Neural crest cell (in vitro differentiated cells): ENCODE measurements at regions not wholly inside any gene's neighbourhood (a gene's known extent, or its start where the extent isn't known, plus 50 kb on each side); places are given as distances from the start of the nearest gene placed in this dataset.

Experiments used
- DNase-seq: peaks from one replicate; pipeline ENCODE4 v3.0.0; 2021; ENCODE audit warnings: low read depth, mixed read lengths, low spot score
- H3K27ac Mint-ChIP-seq: one replicate; pipeline ENCODE4 v1.8.0; 2021; ENCODE audit warnings: mild to moderate bottlenecking, mixed read lengths; ENCODE audit not compliant: unreplicated experiment
- H3K27me3 Mint-ChIP-seq: 2 replicates; pipeline ENCODE4 v1.8.0; 2021; ENCODE audit warnings: low read depth, mild to moderate bottlenecking, mixed read lengths
- H3K36me3 Mint-ChIP-seq: 2 replicates; pipeline ENCODE4 v1.8.0; 2021; ENCODE audit warnings: low read depth, mild to moderate bottlenecking, mixed read lengths
- H3K4me1 Mint-ChIP-seq: 2 replicates; pipeline ENCODE4 v1.8.0; 2021; ENCODE audit warnings: mixed read lengths
- H3K4me3 Mint-ChIP-seq: one replicate; pipeline ENCODE4 v1.8.0; 2021; ENCODE audit warnings: mild to moderate bottlenecking, mixed read lengths
- H3K9me3 Mint-ChIP-seq: 2 replicates; pipeline ENCODE4 v1.8.0; 2021; ENCODE audit warnings: mixed read lengths
- CTCF ChIP-seq: fragments of 200-600 bp; sonication (generic); conservative IDR thresholded peaks from 2 replicates; pipeline ENCODE4 v1.5.0; 2021; ENCODE audit warnings: antibody characterized with exemption, mild to moderate bottlenecking

DNA sequence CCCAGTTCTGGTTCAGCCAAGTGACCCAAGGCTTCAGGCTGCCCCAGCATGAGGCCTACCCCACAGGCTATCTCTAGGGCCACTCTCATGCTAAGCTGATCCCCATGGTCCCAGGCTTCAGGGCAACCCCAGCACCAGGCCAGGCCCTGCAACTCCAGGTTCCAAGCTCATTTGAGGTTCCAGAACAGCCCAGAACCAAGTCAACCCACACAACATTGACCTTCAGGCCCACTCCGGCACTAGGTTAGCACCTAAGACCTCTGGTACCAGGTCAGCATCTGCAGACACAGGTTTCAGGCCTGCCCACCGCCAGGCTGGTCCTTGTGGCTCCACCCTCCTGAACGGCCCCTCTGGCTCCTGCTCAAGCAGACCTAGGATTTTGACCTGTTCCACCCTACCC, 421.2 kb downstream of the CDH11 start:
- no peak for DNase-seq
- no peak overlapping the region for H3K27ac Mint-ChIP-seq
- H3K4me1 Mint-ChIP-seq: peaks cover 3% of the 10 kb centered on the region
- H3K36me3 Mint-ChIP-seq: no peaks in the 10 kb centered on the region
- no peak for TF ChIP-seq CTCF
- peaks cover 2% of the 10 kb centered on the region for H3K9me3 Mint-ChIP-seq
- H3K27me3 Mint-ChIP-seq: no peaks in the 10 kb centered on the region
- H3K4me3 Mint-ChIP-seq: no peak overlapping the region

- H3K36me3 Mint-ChIP-seq: no peaks in the 10 kb centered on the region
- H3K27ac Mint-ChIP-seq: no peak overlapping the region
- no peaks in the 10 kb centered on the region for H3K27me3 Mint-ChIP-seq
- no peak for TF ChIP-seq CTCF
- H3K4me3 Mint-ChIP-seq: no peak overlapping the region
- no peak for DNase-seq
- peaks cover 2% of the 10 kb centered on the region for H3K9me3 Mint-ChIP-seq
- H3K4me1 Mint-ChIP-seq: peaks cover 3% of the 10 kb centered on the region
Observed at GRCh38 chr16:64696866-64697265, 425.0 kb downstream of the CDH11 start.

DNA sequence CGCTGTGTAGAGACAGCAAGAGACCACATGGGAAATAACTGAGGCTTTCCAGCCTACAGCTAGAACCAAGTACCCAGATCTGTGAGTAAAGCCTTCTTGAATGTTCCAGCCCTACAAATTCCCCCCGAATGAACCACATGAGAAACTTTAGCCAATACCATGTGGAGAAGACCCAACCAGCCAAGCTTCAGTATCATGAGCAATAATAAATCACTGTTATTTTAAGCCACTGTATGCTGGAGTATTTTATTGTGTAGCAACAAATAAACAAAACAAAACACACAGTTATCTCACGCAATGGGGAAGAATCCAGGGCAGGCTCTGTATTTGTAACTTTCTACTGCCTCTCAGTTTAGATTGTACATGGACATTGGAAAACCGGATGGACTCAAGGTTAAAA, 426.2 kb downstream of the CDH11 start:
- Mint-ChIP-seq H3K27ac (no peak overlapping the region), H3K36me3 (no peaks in the 10 kb centered on the region), H3K4me3 (no peak overlapping the region), H3K4me1 (peaks cover 3% of the 10 kb centered on the region), H3K9me3 (peaks cover 2% of the 10 kb centered on the region), H3K27me3 (no peaks in the 10 kb centered on the region)
- no peak for TF ChIP-seq CTCF
- DNase-seq: no peak

GRCh38 chr16:64693946-64694345, 427.9 kb downstream of the CDH11 start:
- Mint-ChIP-seq H3K27ac (no peak overlapping the region), H3K9me3 (peaks cover 2% of the 10 kb centered on the region), H3K4me3 (no peak overlapping the region), H3K4me1 (peaks cover 3% of the 10 kb centered on the region), H3K36me3 (no peaks in the 10 kb centered on the region), H3K27me3 (no peaks in the 10 kb centered on the region)
- DNase-seq: no peak
- TF ChIP-seq CTCF: no peak

DNA sequence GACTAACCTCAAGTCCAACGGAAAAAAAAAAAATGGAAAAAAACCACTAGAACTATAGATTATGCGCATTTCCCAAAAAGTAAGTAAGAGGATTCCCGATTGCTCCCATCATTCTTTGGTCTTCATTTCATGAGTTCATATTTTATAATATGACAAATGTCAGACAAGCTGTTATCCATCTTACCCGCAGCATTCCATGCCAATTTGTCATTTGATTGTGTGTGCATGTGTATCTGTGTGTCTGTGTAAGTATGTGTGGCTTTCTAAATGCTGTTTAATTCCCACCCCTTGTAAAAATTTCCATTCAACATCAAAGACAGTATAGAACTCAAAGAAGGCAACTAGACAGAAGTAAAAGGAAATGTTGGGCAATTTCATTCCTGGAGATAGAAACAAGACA, 434.1 kb downstream of the CDH11 start:
- Mint-ChIP-seq H3K36me3 (no peaks in the 10 kb centered on the region), H3K27me3 (no peaks in the 10 kb centered on the region), H3K4me3 (no peak overlapping the region), H3K9me3 (peaks cover 8% of the 10 kb centered on the region), H3K4me1 (no peaks in the 10 kb centered on the region), H3K27ac (no peak overlapping the region)
- TF ChIP-seq CTCF: no peak
- DNase-seq: no peak

- peaks cover 8% of the 10 kb centered on the region for H3K9me3 Mint-ChIP-seq
- no peak overlapping the region for H3K27ac Mint-ChIP-seq
- no peak for TF ChIP-seq CTCF
- DNase-seq: no peak
- H3K36me3 Mint-ChIP-seq: no peaks in the 10 kb centered on the region
- H3K4me3 Mint-ChIP-seq: no peak overlapping the region
- H3K27me3 Mint-ChIP-seq: no peaks in the 10 kb centered on the region
- no peaks in the 10 kb centered on the region for H3K4me1 Mint-ChIP-seq
Observed at GRCh38 chr16:64687123-64687522, 434.7 kb downstream of the CDH11 start.
